ENCODE measurements at regions not wholly inside any gene's neighbourhood (a gene's known extent, or its start where the extent isn't known, plus 50 kb on each side); places are given as distances from the start of the nearest gene placed in this dataset.

GRCh38 chr13:85588359-85588758 lies 210.9 kb downstream of the SLITRK6 start:
- TF ChIP-seq, protein P1, sequence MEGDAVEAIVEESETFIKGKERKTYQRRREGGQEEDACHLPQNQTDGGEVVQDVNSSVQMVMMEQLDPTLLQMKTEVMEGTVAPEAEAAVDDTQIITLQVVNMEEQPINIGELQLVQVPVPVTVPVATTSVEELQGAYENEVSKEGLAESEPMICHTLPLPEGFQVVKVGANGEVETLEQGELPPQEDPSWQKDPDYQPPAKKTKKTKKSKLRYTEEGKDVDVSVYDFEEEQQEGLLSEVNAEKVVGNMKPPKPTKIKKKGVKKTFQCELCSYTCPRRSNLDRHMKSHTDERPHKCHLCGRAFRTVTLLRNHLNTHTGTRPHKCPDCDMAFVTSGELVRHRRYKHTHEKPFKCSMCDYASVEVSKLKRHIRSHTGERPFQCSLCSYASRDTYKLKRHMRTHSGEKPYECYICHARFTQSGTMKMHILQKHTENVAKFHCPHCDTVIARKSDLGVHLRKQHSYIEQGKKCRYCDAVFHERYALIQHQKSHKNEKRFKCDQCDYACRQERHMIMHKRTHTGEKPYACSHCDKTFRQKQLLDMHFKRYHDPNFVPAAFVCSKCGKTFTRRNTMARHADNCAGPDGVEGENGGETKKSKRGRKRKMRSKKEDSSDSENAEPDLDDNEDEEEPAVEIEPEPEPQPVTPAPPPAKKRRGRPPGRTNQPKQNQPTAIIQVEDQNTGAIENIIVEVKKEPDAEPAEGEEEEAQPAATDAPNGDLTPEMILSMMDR (IDR thresholded peaks at IDR 0.05; ENCODE audit: low read depth, low read length, poor library complexity, severe bottlenecking) = no peak
- no peak for TF ChIP-seq EZH2phosphoT487 (IDR thresholded peaks at IDR 0.05; ENCODE audit: borderline replicate concordance, low read length)

Measured in DOHH2 (cell line).